ENCODE measurements at regions not wholly inside any gene's neighbourhood (a gene's known extent, or its start where the extent isn't known, plus 50 kb on each side); places are given as distances from the start of the nearest gene placed in this dataset.

GRCh38 chr2:65722028-65722778, 289.8 kb upstream of the SPRED2 start:
- TF ChIP-seq CTCF (IDR thresholded peaks at IDR 0.05) (peak in 4 of 7 experiments; percentile 7 to 55 (median 36)), POLR2A (IDR thresholded peaks at IDR 0.05) (no peak)
